Ishikawa (cell line): ENCODE measurements at regions not wholly inside any gene's neighbourhood (a gene's known extent, or its start where the extent isn't known, plus 50 kb on each side); places are given as distances from the start of the nearest gene placed in this dataset.

Experiments used
- CEBPB ChIP-seq: IDR thresholded peaks from 2 replicates; pipeline ENCODE4 v1.6.1; 2012
- EP300 ChIP-seq: IDR thresholded peaks from 2 replicates; pipeline ENCODE4 v1.6.1; 2012; ENCODE audit warnings: borderline replicate concordance
- FOXM1 ChIP-seq: IDR thresholded peaks from 2 replicates; pipeline ENCODE4 v1.6.1; 2012; ENCODE audit warnings: low read depth, borderline replicate concordance
- NFIC ChIP-seq: IDR thresholded peaks from 2 replicates; pipeline ENCODE4 v1.6.1; 2012
- TEAD4 ChIP-seq: IDR thresholded peaks from 2 replicates; pipeline ENCODE4 v1.6.1; 2012
- YY1 ChIP-seq: IDR thresholded peaks from 2 replicates; pipeline ENCODE4 v1.6.1; 2012; ENCODE audit warnings: low read depth

- TF ChIP-seq TEAD4 (no peak), EP300 (no peak), YY1 (no peak), FOXM1 (no peak), NFIC (no peak), CEBPB (no peak)
Measured at GRCh38 chr13:83810136-83810535, 72.1 kb downstream of the SLITRK1 start.
